NCI-H2029 treated with DMSO at 0.1 percent for 48 hours (cell line): ENCODE measurements at regions not wholly inside any gene's neighbourhood (a gene's known extent, or its start where the extent isn't known, plus 50 kb on each side); places are given as distances from the start of the nearest gene placed in this dataset.
"Not testable (repeated sequence)": the region's sequence is repeated elsewhere in the genome, so short reads cannot be mapped to it uniquely, and the experiment has no call there.

Source experiments
- DNase-seq: peaks from one replicate; lab custom pipeline; 2025; lab: John Stamatoyannopoulos, UW

DNA sequence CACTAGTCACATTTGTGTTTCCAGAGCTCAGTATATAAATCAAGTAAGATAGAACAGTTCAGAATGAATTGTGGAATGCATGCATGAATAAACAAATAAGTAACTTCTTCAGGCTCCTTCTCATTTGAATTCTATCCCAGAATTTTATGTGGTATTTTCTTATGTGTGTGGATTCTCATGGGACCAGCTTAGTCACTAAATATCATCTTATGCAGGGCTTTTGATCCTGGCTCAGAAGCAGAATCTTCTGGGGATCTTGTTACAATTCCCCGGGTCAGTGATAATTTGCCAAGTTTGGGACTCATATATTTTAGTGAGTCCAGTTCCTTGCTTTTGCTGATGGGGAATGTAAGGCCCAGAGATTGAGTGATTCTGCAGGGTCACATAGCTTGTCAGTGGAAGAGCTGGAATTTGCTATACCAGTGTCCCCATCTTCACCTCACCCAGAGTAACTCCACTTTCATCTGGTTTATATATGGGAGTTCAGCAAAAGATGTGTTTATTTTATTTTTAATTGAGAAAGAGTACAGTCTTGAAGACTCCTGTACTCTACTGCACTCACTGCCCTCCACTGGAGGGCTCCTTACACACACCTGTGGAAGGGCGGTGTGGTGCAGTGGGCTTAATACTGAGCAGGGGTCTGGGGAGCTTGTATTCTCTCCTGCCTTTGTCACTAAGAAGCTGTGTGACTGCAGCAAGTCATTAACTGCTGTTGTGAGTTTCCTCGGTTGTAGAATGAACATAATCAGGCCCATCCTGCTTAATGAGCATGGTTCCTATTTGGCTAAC, 198.2 kb upstream of the CXorf66 start:
- no peak for DNase-seq

DNA sequence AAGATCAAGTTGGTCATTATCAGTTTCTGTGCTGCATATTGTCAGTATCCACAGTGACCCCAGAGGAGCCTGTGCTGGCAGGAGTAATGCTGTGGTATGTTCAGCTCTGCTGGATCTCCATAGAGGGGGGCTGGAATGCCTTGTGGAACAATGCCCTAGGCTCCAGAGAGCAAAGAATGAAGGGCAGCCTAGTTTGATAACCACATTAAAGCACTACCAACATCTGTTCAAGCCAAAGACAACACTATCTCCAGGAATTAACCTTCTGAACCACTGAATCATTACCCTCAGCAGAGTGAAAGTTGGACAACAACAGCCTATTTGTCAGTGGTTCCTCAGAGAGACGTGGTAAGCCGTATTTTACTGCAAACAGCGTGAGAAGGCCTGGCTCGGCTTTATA, 192.3 kb upstream of the CXorf66 start:
- no peak for DNase-seq

DNA sequence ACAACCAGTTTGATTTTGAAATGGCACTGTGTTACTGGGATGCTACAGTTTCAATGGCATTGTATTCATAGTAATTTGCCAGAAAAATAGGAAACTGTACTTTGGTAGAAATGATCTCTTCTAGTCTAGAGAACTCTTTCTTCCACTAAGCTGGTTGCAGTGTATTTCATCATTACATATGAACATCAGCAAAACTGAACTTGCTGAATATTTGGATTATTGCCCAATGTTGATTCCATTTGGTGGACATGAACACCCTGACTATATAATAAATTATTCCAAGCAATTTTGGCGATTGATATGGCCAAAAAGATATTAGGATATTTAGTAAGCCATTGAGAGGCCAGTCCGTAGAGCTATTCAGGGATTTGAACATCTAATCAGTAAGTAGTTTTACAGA, 191.8 kb upstream of the CXorf66 start:
- no peak for DNase-seq

DNA sequence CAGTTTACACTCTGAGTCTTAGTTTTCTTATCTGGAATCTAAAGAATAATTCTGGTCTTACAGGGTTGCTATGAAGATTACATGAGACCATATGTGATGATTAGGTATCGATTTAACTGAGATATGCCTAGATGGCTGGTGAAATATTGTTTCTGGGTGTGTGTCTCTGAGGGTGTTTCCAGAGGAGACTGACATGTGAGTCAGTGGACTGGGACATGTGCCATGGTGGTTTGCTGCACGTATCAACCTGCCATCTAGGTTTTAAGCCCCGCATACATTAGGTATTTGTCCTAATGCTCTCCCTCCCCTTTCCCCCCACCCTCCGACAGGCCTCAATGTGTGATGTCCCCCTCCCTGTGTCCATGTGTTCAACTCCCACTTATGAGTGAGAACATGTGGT, 186.0 kb upstream of the CXorf66 start:
- no peak for DNase-seq

DNA sequence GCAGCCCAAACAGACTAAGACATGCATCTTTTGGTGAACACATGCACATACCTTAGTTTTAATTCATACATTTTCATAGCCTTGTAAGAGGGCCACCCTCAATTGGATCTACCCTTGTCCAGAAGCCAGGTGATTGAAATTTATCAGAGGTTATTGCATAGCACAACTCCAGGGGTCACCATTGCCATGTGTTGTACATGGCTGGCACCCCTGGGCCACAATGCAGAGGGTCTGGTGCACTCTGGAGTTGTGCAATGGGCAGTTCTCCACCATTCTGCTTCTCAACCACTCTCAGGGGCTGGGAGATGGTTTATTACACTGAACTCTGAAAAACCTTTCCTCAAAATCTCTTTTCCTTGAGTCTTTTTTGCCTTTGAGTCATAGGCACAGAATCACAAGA, 184.4 kb upstream of the CXorf66 start:
- no peak for DNase-seq

DNA sequence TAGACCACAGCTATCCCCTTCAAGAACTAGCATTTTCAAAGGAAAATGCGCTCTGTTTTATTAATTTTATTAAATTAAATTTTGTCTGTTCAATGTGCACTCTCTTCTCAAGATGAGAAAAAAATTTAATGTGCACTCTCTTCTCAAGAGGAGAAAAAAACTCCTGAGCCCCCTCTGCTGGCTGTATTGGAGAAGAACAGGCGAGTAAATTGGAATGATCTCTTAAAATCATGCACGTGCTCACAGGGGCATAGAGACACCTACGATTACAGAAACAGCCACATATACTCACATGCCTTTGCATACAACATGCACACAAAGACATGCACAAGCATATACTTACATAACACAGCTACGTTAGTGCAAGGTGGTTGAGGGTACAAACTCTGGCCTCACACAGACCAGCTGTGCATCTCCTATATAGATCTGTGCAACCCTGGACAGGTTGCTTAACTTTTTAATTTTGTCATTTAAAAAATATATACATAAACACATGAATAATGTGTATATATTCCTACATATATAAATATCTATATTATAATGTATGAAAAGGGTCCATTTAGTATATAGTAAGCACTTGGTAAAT, 176.2 kb upstream of the CXorf66 start:
- DNase-seq = no peak

DNA sequence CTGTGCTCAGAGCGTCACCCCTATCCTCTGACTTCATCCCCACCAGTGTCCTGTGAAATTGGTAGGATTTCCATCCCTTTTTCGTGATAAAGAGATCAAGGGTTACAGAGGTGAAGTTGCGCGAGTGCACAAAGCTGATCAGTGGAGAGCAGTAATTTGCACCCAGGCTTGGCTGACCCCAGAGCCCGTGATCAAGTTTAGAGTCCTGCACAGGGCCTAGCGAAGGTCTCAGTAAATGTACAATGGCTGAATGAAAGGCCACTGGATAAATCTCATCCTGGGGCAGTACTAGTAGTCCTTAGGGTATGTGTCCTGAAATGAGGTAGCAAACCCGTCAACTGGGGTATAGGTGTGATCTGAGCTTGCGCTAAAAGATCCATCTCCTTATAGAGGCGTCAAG, 173.2 kb upstream of the CXorf66 start:
- not testable (repeated sequence) for DNase-seq

DNA sequence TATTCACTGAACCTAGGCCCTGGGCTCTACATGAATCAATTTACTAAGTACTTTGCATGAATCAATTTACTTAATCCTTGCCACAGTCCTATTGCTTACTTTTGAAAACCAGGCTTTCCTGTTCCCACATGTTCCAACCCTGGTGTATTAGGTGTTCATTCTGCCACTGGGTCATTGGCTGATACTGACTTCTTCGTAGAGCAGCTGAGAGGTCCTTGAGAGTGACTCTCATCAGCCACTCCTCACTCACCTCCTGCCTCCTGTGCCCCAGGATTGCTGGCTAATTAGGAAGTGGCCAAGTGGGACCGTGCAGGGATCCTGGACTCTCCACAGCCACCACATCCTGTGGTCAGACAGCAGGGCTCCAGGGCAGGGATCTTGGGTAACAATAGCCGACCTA, 172.7 kb upstream of the CXorf66 start:
- not testable (repeated sequence) for DNase-seq

DNA sequence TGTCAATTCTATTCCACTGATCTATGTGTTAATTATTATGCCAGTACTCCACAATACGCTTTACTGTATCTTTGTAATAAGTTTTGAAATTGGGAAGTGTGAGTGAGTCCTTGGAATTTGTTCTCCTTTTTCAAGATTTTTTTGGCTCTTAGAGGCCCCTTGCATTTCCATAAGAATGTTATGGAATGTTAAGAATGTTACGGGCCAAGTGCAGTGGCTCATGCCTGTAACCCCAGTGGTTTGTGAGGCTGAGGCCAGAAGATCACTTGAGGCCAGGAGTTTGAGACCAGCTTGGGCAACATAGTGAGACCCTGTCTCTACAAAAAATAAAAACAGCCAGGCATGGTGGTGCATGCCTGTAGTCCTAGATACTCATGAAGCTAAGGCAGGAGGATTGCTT, 167.6 kb upstream of the CXorf66 start:
- no peak for DNase-seq

DNA sequence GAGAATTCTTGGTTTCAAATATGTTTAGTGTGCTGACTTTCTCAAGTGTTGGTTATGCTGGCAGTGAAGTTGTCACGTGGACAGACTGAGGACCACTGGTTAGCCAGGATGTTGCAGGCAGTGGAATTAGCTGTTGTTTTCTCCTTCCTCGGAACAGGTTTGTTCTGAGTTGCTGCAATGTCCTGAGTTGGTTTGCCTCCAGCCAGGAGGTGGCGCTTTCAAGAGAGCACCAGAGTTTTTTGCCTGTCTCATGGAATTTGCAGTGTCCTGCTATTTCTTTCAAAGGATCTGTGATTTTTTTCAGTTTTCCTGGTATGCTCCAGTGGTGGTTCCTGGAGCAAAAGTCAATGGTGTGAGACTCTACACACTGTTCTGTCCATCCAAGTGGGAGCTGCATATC, 158.1 kb upstream of the CXorf66 start:
- DNase-seq = no peak

DNA sequence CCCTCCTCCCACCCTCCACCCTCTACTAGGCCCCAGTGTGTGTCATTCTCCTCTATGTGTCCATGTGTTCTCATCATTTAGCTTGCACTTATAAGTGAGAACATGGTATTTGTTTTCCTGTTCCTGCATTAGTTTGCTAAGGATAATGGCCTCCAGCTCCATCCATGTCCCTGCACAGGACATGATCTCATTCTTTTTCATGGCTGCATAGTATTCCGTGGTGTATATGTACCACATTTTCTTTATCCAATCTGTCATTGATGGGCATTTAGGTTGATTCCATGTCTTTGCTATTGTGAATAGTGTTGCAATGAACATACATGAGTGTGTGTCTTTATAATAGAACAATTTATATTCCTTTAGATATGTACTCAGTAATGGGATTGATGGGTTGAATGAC, 148.7 kb upstream of the CXorf66 start:
- DNase-seq = not testable (repeated sequence)

DNA sequence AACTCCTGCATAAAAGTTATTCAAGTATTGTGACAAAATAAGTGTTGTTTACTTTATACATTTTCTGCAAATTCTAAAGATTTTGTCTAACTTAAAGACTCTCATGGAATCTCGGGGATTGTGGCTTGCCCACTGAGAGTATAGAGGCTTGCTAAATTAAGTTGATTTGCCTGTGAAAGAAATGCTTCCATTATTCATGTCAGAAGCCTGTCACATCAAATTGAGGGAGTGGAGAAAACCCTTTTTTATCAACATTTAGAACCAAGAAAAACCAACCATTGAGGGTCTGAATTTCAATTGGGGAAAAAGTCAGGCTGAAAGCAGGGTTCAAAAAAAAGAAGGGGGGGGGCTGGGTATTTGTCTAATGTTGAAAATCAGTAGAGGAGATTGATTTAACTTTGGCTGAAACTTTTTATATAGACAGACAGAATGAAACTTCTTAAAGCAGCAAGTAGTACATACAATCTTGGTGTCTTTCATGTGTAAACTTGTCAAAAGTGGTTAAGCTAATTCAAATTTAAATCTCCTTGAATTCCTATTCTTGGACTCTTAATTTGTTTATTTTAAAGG, 144.8 kb upstream of the CXorf66 start:
- DNase-seq = no peak

DNA sequence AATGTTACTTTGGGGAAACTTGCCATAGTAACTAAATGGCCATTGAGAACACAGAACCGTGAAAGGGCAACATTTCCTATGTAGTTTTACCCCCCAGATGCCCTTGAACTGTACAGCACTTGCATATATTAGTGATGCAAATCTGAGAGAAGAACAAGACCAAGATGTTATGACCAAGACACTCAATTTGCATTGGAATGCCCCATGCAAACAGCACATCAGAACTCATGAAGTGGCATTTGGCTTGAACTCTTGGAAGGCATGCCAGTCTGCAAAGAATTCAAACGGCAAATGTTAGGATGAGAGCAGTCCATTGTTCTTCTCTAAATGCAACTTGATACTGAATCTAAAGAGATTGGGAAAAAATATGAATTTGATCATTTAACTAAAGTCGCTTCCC, 139.4 kb upstream of the CXorf66 start:
- no peak for DNase-seq

DNA sequence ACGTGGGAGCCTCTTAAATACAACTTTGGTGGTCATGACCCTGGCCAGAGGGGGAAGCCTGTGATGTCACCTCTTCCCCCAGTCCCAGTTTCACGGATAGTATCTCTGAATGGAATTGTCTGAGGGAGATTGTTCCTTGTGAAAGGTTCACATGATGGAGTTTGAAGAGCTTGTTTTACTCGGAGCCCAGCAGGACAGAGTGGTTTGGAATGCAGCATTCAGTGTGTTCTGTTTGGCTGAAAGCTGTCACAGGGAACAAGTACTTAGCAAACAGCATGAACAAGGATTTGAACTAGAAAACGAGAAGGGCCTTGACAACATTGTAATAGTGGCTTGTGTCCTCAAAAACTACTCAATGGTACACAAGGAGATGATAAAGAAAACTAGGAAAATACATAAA, 133.9 kb upstream of the CXorf66 start:
- no peak for DNase-seq

DNA sequence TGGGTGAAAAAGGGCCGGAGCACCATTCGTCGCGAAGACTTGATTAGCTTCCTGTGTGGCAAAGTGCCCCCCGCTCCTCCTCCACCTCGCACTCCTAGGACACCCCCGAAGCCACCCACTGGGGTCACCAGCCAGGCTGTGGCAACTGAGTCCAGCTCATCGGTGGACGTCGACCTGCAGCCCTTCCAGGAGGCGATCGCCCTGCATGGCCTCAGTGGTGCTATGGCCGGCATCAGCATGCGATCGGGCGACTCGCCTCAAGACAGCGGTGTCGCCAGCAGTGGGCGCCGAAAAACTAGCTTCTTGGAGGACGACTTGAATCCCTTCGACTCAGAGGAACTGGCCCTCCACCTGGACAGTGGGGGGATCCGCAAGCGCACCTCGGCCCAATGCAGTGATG, 126.8 kb upstream of the CXorf66 start:
- no peak for DNase-seq

DNA sequence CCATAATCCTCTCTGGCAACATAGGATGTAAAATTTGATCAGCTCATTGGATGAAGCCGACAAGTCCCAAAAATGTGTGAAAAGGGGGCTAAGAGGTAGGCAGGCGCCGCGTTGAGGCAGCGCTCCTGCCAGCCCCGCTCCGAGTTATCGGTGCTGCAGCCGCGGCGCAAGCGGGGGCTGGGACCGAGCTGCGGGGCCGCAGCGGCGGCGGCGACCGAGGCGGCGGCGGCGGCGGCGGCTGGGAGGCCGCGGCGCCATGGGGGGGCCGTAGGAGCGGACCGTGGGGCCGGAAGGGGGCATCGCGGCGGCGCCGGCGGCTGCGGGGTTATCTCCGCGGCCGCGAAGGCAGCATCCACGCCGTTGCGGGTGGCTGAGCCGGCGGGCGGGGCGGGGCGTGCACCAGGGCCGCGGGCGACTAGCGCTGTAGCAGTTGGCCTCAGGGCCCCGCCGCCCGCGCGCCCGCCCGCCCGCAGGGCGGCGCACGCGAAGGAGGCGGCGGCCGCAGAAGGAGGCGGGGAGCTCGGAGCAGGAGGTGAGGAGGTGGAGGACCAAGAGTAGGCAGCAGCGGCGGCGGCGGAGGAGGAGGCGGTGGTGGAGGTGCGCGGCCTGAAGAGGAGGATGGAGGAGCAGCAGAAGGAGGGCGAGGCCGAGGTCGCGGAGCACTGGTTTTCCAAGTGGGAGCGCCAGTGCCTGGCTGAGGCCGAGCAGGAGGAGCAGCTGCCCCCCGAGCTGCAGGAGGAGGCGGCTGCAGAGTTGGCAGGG, 126.0 kb upstream of the CXorf66 start:
- DNase-seq = no peak

DNA sequence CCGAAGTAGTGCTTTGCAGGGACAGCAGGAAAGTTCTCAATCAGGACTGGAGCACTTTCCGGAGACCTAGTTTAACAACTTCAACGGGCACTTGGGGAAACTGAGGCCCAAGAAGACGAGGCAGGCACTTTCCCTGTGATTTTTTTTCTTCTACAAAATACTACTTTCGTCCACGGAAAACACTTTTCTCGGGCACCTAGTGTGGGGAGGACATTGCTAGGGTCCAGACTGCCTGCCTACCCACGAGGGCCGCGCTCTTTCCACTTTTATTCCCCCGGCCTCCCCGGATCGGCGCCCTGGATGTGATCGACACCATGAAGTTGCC, 125.4 kb upstream of the CXorf66 start:
- DNase-seq = no peak

DNA sequence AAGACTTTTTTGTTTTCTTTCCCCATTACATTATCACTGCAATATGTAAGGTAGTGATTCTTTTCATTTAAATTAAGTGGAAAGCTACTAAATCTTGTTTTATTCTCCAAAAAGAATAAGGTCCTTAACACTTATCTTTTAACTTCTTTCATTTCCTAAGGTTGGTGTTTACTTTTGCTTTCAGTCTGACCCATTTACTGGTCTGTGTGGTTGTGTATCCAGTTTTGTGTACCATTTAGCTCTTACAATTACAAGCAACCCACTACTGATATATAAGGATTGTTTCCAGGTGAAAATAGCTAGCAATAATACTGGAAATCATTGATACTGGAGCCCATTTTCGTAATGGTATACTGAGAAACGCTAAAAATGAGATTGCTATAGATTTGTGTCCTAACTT, 123.1 kb upstream of the CXorf66 start:
- no peak for DNase-seq

DNA sequence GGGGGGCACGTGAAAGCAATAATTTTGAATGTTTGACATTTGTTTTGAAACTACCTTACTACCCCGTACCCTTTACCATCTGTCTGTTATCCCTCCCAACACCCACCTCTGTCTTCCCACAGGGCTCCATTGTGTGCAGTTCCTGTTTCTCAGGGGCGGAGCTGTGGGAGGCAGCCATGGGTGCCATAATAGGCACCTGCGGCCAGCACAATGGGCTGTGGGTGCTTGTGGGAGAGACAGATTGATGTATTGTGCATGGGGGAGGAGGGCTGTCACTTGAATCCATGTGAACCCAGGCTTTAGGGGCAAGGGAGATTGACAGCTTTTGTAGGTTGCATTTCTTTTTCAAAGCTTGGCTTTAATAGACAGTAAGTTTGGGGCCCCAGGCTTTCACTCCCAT, 122.6 kb upstream of the CXorf66 start:
- DNase-seq = no peak

DNA sequence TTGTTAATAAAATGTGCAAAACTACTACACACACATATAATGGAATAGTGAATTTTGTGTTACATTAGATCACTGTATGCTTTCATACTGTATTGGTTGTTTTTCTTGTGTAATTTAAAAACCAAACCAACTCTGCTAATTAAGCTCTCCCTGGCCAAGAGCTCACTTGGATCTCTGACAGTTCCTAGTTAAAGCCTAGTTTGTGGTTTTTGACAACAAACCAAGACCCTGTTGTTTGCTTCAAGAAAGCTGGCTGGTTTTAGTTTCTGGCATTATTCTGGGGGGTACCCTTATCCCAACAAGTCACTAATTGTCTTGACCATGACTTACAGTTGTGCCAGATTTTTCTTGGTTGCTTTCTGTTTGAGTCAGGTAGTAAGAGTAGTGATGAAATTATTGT, 121.4 kb upstream of the CXorf66 start:
- no peak for DNase-seq

DNA sequence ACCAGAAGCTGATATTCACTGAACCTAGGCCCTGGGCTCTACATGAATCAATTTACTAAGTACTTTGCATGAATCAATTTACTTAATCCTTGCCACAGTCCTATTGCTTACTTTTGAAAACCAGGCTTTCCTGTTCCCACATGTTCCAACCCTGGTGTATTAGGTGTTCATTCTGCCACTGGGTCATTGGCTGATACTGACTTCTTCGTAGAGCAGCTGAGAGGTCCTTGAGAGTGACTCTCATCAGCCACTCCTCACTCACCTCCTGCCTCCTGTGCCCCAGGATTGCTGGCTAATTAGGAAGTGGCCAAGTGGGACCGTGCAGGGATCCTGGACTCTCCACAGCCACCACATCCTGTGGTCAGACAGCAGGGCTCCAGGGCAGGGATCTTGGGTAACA, 109.5 kb upstream of the CXorf66 start:
- not testable (repeated sequence) for DNase-seq

DNA sequence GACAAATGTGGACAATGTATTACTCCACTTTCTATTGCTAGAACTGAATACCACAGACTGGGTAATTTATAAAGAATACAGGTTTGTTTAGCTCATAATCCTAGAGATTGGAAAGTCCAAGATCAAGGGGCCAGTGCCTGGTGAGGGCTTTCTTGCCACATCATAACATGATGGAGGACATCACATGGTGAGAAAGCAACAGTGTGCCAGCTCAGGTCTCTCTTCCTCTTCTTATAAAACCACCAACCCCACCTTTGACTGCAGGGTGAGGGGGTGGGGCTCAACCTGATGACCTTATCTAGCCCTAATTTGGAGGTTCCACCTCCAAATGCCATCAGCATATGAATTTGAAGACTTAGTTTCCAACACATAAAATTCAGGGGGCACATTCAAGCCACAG, 105.7 kb upstream of the CXorf66 start:
- DNase-seq = no peak
